HepG2 (cell line): ENCODE measurements at regions not wholly inside any gene's neighbourhood (a gene's known extent, or its start where the extent isn't known, plus 50 kb on each side); places are given as distances from the start of the nearest gene placed in this dataset.

ENCODE experiments used
- ATAC-seq: fragments of 200-7000 bp; cut with Tn5 transposase; 3 replicates; pipeline ENCODE4 v1.9.1; 2020; ENCODE audit warnings: mild to moderate bottlenecking, moderate library complexity
- BruUV-seq: library from RNA; stranded (reverse); fragments of 400-500 nt; replicated peaks from 2 replicates; lab custom pipeline; 2021; lab: Mats Ljungman, UMichigan
- CTCF ChIA-PET: fragments of 300-600 bp; formaldehyde crosslinking; extraction: SDS; loops from one replicate; lab custom pipeline; 2021; ENCODE audit warnings: low total read pairs, inconsistent platforms, low intra/inter-chr PET ratio; lab: Yijun Ruan, JAX
- POLR2A ChIA-PET: fragments of 350-600 bp; sonication (Branson Sonifier 250); formaldehyde crosslinking; loops from one replicate; lab custom pipeline; 2020; ENCODE audit warnings: antibody characterized with exemption, inconsistent platforms; lab: Yijun Ruan, JAX
- DNase-seq: peaks from one replicate; pipeline ENCODE4 v3.0.0-alpha.2; 2015; ENCODE audit warnings: low spot score
- FAIRE-seq: peaks from 3 replicates; lab custom pipeline; 2011; peaks lifted over from hg19 to GRCh38; lab: Jason Lieb, UNC
- H2AFZ ChIP-seq: one replicate; pipeline ENCODE4 v1.6.1; 2011; ENCODE audit warnings: low read length, inconsistent platforms
- H3K27ac ChIP-seq: fragments of 300-600 bp; 3 replicates; pipeline ENCODE4 v1.8.0; 2011; ENCODE audit warnings: mixed run types, mild to moderate bottlenecking, mixed read lengths, low read length, inconsistent platforms; ENCODE audit not compliant: insufficient read depth; ENCODE audit errors: extremely low read length
- H3K27me3 ChIP-seq, 2 experiments: fragments of 200-600 bp in 1 of 2; 2 replicates in 1 of 2; 3 replicates in 1 of 2; pipeline versions ENCODE4 v1.6.0 to v1.8.0; 2011; ENCODE audit warnings: low read length in 2 of 2, mild to moderate bottlenecking in 2 of 2, moderate library complexity in 2 of 2, inconsistent platforms in 1 of 2; ENCODE audit not compliant: insufficient read depth in 2 of 2, control insufficient read depth in 1 of 2
- H3K36me3 ChIP-seq, 2 experiments: fragments of 200-600 bp in 1 of 2; replicated peaks in 1 of 2; 2 replicates in 1 of 2; 3 replicates in 1 of 2; pipeline versions ENCODE4 v1.5.1 to v1.8.0; 2011; ENCODE audit warnings: low read length in 2 of 2, inconsistent platforms in 1 of 2; ENCODE audit not compliant: insufficient read depth in 2 of 2, control insufficient read depth in 1 of 2
- H3K4me1 ChIP-seq: 2 replicates; pipeline ENCODE4 v1.5.1; 2012; ENCODE audit warnings: low read length, inconsistent platforms; ENCODE audit not compliant: insufficient read depth
- H3K4me2 ChIP-seq: 2 replicates; pipeline ENCODE4 v1.6.0; 2011; ENCODE audit warnings: low read depth, low read length, inconsistent platforms
- H3K4me3 ChIP-seq, 3 experiments: fragments of 200-600 bp in 1 of 3; sonication (generic), shearing (Covaris generic) in 1 of 3; replicated peaks in 1 of 3; 2 replicates each; pipeline ENCODE4 v1.5.1; 2011 to 2016; ENCODE audit warnings: low read length in 3 of 3, inconsistent platforms in 2 of 3, low read depth in 2 of 3, mild to moderate bottlenecking in 2 of 3, control low read depth in 1 of 3, mixed read lengths in 1 of 3; ENCODE audit not compliant: insufficient read depth in 1 of 3
- H3K79me2 ChIP-seq: one replicate; pipeline ENCODE4 v1.6.1; 2011; ENCODE audit warnings: low read length, inconsistent platforms; ENCODE audit not compliant: insufficient read depth
- H3K9ac ChIP-seq: 2 replicates; pipeline ENCODE4 v1.6.0; 2011; ENCODE audit warnings: mild to moderate bottlenecking, low read depth, low read length, inconsistent platforms; ENCODE audit not compliant: insufficient read depth
- H3K9me3 ChIP-seq: 2 replicates; pipeline ENCODE4 v1.5.1; 2012; ENCODE audit warnings: mild to moderate bottlenecking, low read length
- H4K20me1 ChIP-seq: 2 replicates; pipeline ENCODE4 v1.6.0; 2011; ENCODE audit warnings: inconsistent platforms, mild to moderate bottlenecking, low read length, moderate library complexity; ENCODE audit not compliant: insufficient read depth
- EZH2 ChIP-seq: conservative IDR thresholded peaks from 2 replicates; pipeline ENCODE4 v1.6.1; 2012; ENCODE audit warnings: mild to moderate bottlenecking, low read depth, low read length, moderate library complexity
- KDM6A ChIP-seq: IDR thresholded peaks from 2 replicates; pipeline ENCODE4 v1.6.1; 2016; ENCODE audit warnings: low read depth
- MYC ChIP-seq: sonication (generic); formaldehyde crosslinking; IDR thresholded peaks from 2 replicates; pipeline ENCODE4 v1.9.0; 2021; ENCODE audit warnings: missing genetic modification reagents, borderline replicate concordance
- PHF5A ChIP-seq: IDR thresholded peaks from one replicate; pipeline ENCODE4 v1.6.1; 2018; ENCODE audit warnings: low read depth, missing genetic modification reagents; ENCODE audit not compliant: unreplicated experiment
- RORA ChIP-seq: sonication (generic); formaldehyde crosslinking; IDR thresholded peaks from 2 replicates; pipeline ENCODE4 v1.5.0; 2020; ENCODE audit warnings: mild to moderate bottlenecking, missing genetic modification reagents, moderate library complexity
- SP5 ChIP-seq: IDR thresholded peaks from 2 replicates; pipeline ENCODE4 v1.6.1; 2016; ENCODE audit warnings: low read depth, borderline replicate concordance
- TAF15 ChIP-seq: fragments of 200-400 bp; formaldehyde crosslinking; IDR thresholded peaks from one replicate; pipeline ENCODE4 v1.6.1; 2018; ENCODE audit warnings: mild to moderate bottlenecking, low read depth, low read length; ENCODE audit not compliant: poor library complexity, severe bottlenecking
- TEAD2 ChIP-seq: sonication (generic); formaldehyde crosslinking; IDR thresholded peaks from 2 replicates; pipeline ENCODE4 v1.9.0; 2021; ENCODE audit warnings: missing genetic modification reagents
- ZNF333 ChIP-seq: sonication (generic); formaldehyde crosslinking; IDR thresholded peaks from 2 replicates; pipeline ENCODE4 v1.4.0; 2020; ENCODE audit warnings: mild to moderate bottlenecking, missing genetic modification reagents, borderline replicate concordance
- ZNF337 ChIP-seq: sonication (generic); formaldehyde crosslinking; IDR thresholded peaks from 2 replicates; pipeline ENCODE4 v1.5.1; 2020; ENCODE audit warnings: missing genetic modification reagents, low read depth, mild to moderate bottlenecking, borderline replicate concordance
- ZNF501 ChIP-seq: sonication (generic); formaldehyde crosslinking; IDR thresholded peaks from 2 replicates; pipeline ENCODE4 v1.5.1; 2020; ENCODE audit warnings: mild to moderate bottlenecking, moderate library complexity, missing genetic modification reagents
- ZNF850 ChIP-seq: sonication (generic); formaldehyde crosslinking; conservative IDR thresholded peaks from 2 replicates; pipeline ENCODE4 v1.9.0; 2021; ENCODE audit warnings: mild to moderate bottlenecking, missing genetic modification reagents
- ZSCAN30 ChIP-seq: sonication (generic); formaldehyde crosslinking; IDR thresholded peaks from 2 replicates; pipeline ENCODE4 v1.5.0; 2020; ENCODE audit warnings: mild to moderate bottlenecking, missing genetic modification reagents
- WGBS: methylation state at CpG from one replicate; pipeline ENCODE4 v1.1.6; 2017; ENCODE audit warnings: low lambda C conversion rate; 5-methylcytosine and 5-hydroxymethylcytosine counted together
- in situ Hi-C: cut with HindIII; loops from 2 replicates; pipeline ENCODE4 v1.10.0; 2017; ENCODE audit warnings: low pct_unique_long_range_greater_than_20kb; ENCODE audit not compliant: extremely low pct_ligation_motif_present
- intact Hi-C: fragments of 100-400 bp; cut with micrococcal nuclease; formaldehyde crosslinking; loops from one replicate; pipeline ENCODE4 v1.10.0; 2022; ENCODE audit not compliant: unreplicated experiment
- TF ChIP-seq, protein P1 (sequence below): sonication (generic); formaldehyde crosslinking; IDR thresholded peaks from 2 replicates; pipeline ENCODE4 v1.5.0; 2020; ENCODE audit warnings: missing genetic modification reagents
- TF ChIP-seq, protein P2 (sequence below): sonication (generic); formaldehyde crosslinking; IDR thresholded peaks from 2 replicates; pipeline ENCODE4 v1.4.0; 2020; ENCODE audit warnings: missing genetic modification reagents
- TF ChIP-seq, protein P3 (sequence below): sonication (generic); formaldehyde crosslinking; IDR thresholded peaks from 2 replicates; pipeline ENCODE4 v1.9.0; 2022; ENCODE audit warnings: missing genetic modification reagents, mild to moderate bottlenecking, borderline replicate concordance

DNA sequence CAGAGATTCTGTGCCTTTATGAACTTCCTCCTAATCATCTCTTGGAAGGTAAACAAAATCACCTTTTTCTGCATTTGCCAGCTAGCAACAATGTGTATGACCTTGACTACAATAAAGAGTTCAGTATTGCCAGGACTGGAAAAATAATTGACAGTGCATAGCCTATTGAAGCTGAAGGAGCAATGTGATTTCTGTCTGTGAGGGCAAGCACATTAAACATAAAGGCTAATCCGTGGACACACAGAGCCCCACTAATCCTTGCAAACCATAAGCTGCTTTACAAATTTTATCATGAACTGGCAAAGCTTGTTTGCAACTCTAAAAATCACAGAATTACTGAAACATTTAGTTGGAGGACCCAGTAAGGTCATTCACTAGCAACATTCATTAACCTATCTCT lies 563.8 kb downstream of the PYDC2 start:
- H3K79me2 ChIP-seq, result no peaks in the 10 kb centered on the region
- DNase-seq (no peak), FAIRE-seq (no peak), ATAC-seq (no peak)
- no peaks in the 10 kb centered on the region for H4K20me1 ChIP-seq
- intact Hi-C loops (no loop called here), in situ Hi-C loops (no loop called here)
- peaks cover 21% of the 10 kb centered on the region for H3K9me3 ChIP-seq
- no peak overlapping the region for H3K9ac ChIP-seq
- no TSS peak for BruUV-seq
- CTCF ChIA-PET, result no interaction called here
- H3K36me3 ChIP-seq, result no peaks in the 10 kb centered on the region
- H3K4me3 ChIP-seq, result no peak overlapping the region
- H3K4me2 ChIP-seq, result no peak overlapping the region
- no peak overlapping the region for H3K27ac ChIP-seq
- TF ChIP-seq TEAD2, result no peak
- TF ChIP-seq ZSCAN30 (CRISPR knock-in tag), result no peak
- TF ChIP-seq SP5, result no peak
- TF ChIP-seq, protein P1, sequence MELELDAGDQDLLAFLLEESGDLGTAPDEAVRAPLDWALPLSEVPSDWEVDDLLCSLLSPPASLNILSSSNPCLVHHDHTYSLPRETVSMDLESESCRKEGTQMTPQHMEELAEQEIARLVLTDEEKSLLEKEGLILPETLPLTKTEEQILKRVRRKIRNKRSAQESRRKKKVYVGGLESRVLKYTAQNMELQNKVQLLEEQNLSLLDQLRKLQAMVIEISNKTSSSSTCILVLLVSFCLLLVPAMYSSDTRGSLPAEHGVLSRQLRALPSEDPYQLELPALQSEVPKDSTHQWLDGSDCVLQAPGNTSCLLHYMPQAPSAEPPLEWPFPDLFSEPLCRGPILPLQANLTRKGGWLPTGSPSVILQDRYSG (CRISPR knock-in tag), result no peak
- no peak for TF ChIP-seq PHF5A (CRISPR knock-in tag)
- TF ChIP-seq KDM6A, result no peak
- TF ChIP-seq, protein P2, sequence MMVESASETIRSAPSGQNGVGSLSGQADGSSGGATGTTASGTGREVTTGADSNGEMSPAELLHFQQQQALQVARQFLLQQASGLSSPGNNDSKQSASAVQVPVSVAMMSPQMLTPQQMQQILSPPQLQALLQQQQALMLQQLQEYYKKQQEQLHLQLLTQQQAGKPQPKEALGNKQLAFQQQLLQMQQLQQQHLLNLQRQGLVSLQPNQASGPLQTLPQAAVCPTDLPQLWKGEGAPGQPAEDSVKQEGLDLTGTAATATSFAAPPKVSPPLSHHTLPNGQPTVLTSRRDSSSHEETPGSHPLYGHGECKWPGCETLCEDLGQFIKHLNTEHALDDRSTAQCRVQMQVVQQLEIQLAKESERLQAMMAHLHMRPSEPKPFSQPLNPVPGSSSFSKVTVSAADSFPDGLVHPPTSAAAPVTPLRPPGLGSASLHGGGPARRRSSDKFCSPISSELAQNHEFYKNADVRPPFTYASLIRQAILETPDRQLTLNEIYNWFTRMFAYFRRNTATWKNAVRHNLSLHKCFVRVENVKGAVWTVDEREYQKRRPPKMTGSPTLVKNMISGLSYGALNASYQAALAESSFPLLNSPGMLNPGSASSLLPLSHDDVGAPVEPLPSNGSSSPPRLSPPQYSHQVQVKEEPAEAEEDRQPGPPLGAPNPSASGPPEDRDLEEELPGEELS (CRISPR knock-in tag), result no peak
- no peak for TF ChIP-seq RORA (CRISPR knock-in tag)
- no peak for TF ChIP-seq ZNF333 (CRISPR knock-in tag)
- no peak for TF ChIP-seq TAF15
- TF ChIP-seq ZNF850, result no peak
- TF ChIP-seq, protein P3, sequence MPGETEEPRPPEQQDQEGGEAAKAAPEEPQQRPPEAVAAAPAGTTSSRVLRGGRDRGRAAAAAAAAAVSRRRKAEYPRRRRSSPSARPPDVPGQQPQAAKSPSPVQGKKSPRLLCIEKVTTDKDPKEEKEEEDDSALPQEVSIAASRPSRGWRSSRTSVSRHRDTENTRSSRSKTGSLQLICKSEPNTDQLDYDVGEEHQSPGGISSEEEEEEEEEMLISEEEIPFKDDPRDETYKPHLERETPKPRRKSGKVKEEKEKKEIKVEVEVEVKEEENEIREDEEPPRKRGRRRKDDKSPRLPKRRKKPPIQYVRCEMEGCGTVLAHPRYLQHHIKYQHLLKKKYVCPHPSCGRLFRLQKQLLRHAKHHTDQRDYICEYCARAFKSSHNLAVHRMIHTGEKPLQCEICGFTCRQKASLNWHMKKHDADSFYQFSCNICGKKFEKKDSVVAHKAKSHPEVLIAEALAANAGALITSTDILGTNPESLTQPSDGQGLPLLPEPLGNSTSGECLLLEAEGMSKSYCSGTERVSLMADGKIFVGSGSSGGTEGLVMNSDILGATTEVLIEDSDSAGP (CRISPR knock-in tag), result no peak
- no peak for TF ChIP-seq ZNF501 (CRISPR knock-in tag)
- no peak for TF ChIP-seq EZH2
- TF ChIP-seq ZNF337 (CRISPR knock-in tag), result no peak
- TF ChIP-seq MYC (CRISPR knock-in tag), result no peak
- H2AFZ ChIP-seq, result no peak overlapping the region
- 0% methylated on average over 1 of the region's 1 CpG for WGBS
- H3K4me1 ChIP-seq, result no peaks in the 10 kb centered on the region
- POLR2A ChIA-PET, result no interaction called here
- no peaks in the 10 kb centered on the region; a peak in 1 of 5 replicates for H3K27me3 ChIP-seq
